ENCODE measurements at regions not wholly inside any gene's neighbourhood (a gene's known extent, or its start where the extent isn't known, plus 50 kb on each side); places are given as distances from the start of the nearest gene placed in this dataset.

DNA sequence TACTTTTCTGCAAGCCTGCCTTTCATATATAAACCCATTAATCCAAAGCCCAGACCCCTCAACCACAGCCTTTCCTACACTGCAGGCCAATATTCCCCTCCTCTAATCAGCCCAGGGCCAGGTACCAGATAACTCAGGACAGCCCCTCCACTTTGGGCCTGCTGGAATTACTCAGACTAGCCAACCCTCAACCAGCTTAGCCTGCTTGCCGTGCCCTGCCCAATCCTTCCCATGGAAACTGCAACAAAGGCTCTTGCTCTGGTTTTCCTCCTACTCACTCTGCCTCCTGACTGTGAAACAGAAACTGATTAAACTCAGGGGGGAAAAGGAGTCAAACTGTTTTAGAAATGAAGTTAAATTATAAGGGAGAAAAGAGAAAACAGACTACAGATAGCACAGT, 248.1 kb downstream of the KLF13 start:
- Histone ChIP-seq H3K27me3 (ENCODE audit: control insufficient read depth, insufficient read depth, low read length, poor library complexity, severe bottlenecking) (no peaks in the 10 kb centered on the region), H3K9ac (ENCODE audit: extremely low read depth, low read length, poor library complexity, severe bottlenecking) (no peak overlapping the region), H3K4me1 (ENCODE audit: control insufficient read depth, insufficient read depth, low read length) (peaks cover 9% of the 10 kb centered on the region), H3K36me3 (ENCODE audit: control insufficient read depth, insufficient read depth, low read length) (no peaks in the 10 kb centered on the region), H3K9me3 (ENCODE audit: control insufficient read depth, low read length) (peaks cover 13% of the 10 kb centered on the region), H3K27ac (ENCODE audit: low read depth, low read length) (no peak overlapping the region), H3K4me3 (ENCODE audit: low read length) (no peak overlapping the region)
- no peaks in the 10 kb centered on the region for H3K36me3 Mint-ChIP-seq (ENCODE audit: low read depth)
- no peak for DNase-seq
- no peak overlapping the region for H3K4me3 Mint-ChIP-seq
- H3K9me3 Mint-ChIP-seq, result peaks cover 30% of the 10 kb centered on the region
- peak overlapping the region; percentile 0 for H3K27ac Mint-ChIP-seq
- no peaks in the 10 kb centered on the region for H3K27me3 Mint-ChIP-seq (ENCODE audit: insufficient read depth)
- peaks cover 11% of the 10 kb centered on the region for H3K4me1 Mint-ChIP-seq
- 61% methylated on average over 1 of the region's 1 CpG; no CpG with 5 or more reads in 1 of the 2 experiments for WGBS, 2 experiments (ENCODE audit: insufficient coverage in 1 of 2, insufficient read length in 1 of 2)
- TF ChIP-seq, protein P1, sequence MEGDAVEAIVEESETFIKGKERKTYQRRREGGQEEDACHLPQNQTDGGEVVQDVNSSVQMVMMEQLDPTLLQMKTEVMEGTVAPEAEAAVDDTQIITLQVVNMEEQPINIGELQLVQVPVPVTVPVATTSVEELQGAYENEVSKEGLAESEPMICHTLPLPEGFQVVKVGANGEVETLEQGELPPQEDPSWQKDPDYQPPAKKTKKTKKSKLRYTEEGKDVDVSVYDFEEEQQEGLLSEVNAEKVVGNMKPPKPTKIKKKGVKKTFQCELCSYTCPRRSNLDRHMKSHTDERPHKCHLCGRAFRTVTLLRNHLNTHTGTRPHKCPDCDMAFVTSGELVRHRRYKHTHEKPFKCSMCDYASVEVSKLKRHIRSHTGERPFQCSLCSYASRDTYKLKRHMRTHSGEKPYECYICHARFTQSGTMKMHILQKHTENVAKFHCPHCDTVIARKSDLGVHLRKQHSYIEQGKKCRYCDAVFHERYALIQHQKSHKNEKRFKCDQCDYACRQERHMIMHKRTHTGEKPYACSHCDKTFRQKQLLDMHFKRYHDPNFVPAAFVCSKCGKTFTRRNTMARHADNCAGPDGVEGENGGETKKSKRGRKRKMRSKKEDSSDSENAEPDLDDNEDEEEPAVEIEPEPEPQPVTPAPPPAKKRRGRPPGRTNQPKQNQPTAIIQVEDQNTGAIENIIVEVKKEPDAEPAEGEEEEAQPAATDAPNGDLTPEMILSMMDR (conservative IDR thresholded peaks at IDR 0.05), result no peak

DNA sequence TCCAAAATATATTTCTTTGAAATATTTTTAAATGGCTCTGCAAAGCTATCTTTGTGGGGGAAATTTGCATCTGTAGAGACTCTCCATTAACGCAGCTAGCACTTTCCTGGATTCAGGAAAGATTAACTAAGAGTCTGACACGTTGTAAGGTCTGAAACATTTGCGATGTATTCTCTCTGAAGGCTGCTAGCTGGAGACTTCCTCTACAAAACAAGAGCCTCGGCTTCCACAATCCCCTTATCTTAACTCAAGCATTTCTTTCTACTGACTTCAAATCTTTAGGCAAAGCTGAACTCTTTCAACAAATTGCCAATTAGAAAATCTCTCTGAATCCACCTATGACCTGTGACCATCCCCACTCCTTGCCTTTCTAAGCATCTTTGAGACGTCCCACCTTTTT, 250.5 kb downstream of the KLF13 start:
- Mint-ChIP-seq H3K9me3 (peaks cover 53% of the 10 kb centered on the region), H3K4me3 (no peak overlapping the region), H3K27ac (no peak overlapping the region), H3K36me3 (ENCODE audit: low read depth) (peaks cover 2% of the 10 kb centered on the region), H3K27me3 (ENCODE audit: insufficient read depth) (peaks cover 4% of the 10 kb centered on the region), H3K4me1 (peaks cover 11% of the 10 kb centered on the region)
- Histone ChIP-seq H3K36me3 (ENCODE audit: control insufficient read depth, insufficient read depth, low read length) (no peaks in the 10 kb centered on the region), H3K9me3 (ENCODE audit: control insufficient read depth, low read length) (peaks cover 36% of the 10 kb centered on the region), H3K27me3 (ENCODE audit: control insufficient read depth, insufficient read depth, low read length, poor library complexity, severe bottlenecking) (no peaks in the 10 kb centered on the region), H3K27ac (ENCODE audit: low read depth, low read length) (no peak overlapping the region), H3K4me3 (ENCODE audit: low read length) (no peak overlapping the region), H3K9ac (ENCODE audit: extremely low read depth, low read length, poor library complexity, severe bottlenecking) (no peak overlapping the region), H3K4me1 (ENCODE audit: control insufficient read depth, insufficient read depth, low read length) (peaks cover 9% of the 10 kb centered on the region)
- no peak for DNase-seq
- TF ChIP-seq, protein P1 (conservative IDR thresholded peaks at IDR 0.05), result no peak
- 47 to 61% methylated on average over 4 to 5 of the region's 5 CpGs for WGBS, 2 experiments (ENCODE audit: insufficient coverage in 1 of 2, insufficient read length in 1 of 2)

DNA sequence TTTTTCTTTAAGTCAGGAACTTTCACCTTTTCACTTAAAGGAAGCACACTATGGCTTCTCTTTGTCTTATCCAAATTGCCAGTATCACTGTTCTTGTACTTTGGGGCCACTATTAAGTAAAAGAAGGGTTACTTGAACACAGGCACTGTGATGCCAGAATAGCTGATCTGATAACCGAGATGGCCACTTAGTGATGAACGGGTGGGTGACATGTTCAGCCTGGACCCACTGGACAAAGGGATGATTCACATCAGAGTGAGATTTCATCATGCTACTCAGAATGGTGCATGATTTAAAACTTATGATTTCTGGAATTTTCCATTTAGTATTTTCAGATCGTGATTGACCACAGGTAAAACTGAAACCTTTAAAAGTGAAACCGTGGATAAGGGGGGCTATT, 252.6 kb downstream of the KLF13 start:
- Mint-ChIP-seq H3K4me1 (peaks cover 11% of the 10 kb centered on the region), H3K4me3 (no peak overlapping the region), H3K27me3 (ENCODE audit: insufficient read depth) (peaks cover 4% of the 10 kb centered on the region), H3K9me3 (peaks cover 61% of the 10 kb centered on the region), H3K27ac (no peak overlapping the region), H3K36me3 (ENCODE audit: low read depth) (peaks cover 2% of the 10 kb centered on the region)
- no peaks in the 10 kb centered on the region for H3K27me3 ChIP-seq (ENCODE audit: control insufficient read depth, insufficient read depth, low read length, poor library complexity, severe bottlenecking)
- no peak overlapping the region for H3K27ac ChIP-seq (ENCODE audit: low read depth, low read length)
- TF ChIP-seq, protein P1 (conservative IDR thresholded peaks at IDR 0.05), result no peak
- H3K9me3 ChIP-seq (ENCODE audit: control insufficient read depth, low read length), result peaks cover 37% of the 10 kb centered on the region
- no peaks in the 10 kb centered on the region for H3K36me3 ChIP-seq (ENCODE audit: control insufficient read depth, insufficient read depth, low read length)
- no peak overlapping the region for H3K4me3 ChIP-seq (ENCODE audit: low read length)
- 96 to 100% methylated on average over 2 to 4 of the region's 4 CpGs for WGBS, 2 experiments (ENCODE audit: insufficient coverage in 1 of 2, insufficient read length in 1 of 2)
- H3K9ac ChIP-seq (ENCODE audit: extremely low read depth, low read length, poor library complexity, severe bottlenecking), result no peak overlapping the region
- H3K4me1 ChIP-seq (ENCODE audit: control insufficient read depth, insufficient read depth, low read length), result peaks cover 9% of the 10 kb centered on the region
- DNase-seq, result no peak

All from endodermal cell (in vitro differentiated cells).